Lower leg skin (tissue), 4 donors: ENCODE measurements at regions not wholly inside any gene's neighbourhood (a gene's known extent, or its start where the extent isn't known, plus 50 kb on each side); places are given as distances from the start of the nearest gene placed in this dataset.

Source experiments
- DNase-seq, 2 donors: peaks; one replicate each; pipeline ENCODE4 v3.0.0-alpha.2; 2019; ENCODE audit warnings: low spot score in 2 of 2
- H3K4me3 ChIP-seq: fragments of 200-600 bp; sonication (generic); 2 replicates; pipeline ENCODE4 v1.5.1; 2017; ENCODE audit warnings: mild to moderate bottlenecking, low read depth; ENCODE audit not compliant: poor library complexity, severe bottlenecking
- POLR2A ChIP-seq, 2 donors: fragments of 450-650 bp; IDR thresholded peaks; one replicate each; pipeline ENCODE4 v1.6.1; 2016 to 2017; ENCODE audit warnings: antibody characterized with exemption in 2 of 2, mild to moderate bottlenecking in 1 of 2, moderate library complexity in 1 of 2
- WGBS, 2 donors: methylation state at CpG; one replicate each; pipeline ENCODE4 v1.1.5; 2018; 5-methylcytosine and 5-hydroxymethylcytosine counted together
- intact Hi-C: fragments of 100-400 bp; cut with DNase I; formaldehyde crosslinking; loops from one replicate; pipeline ENCODE4 v1.15.0; 2023; ENCODE audit warnings: low total_unique reads
- TF ChIP-seq, protein P1 (sequence below), 3 donors: fragments of 450-650 bp; IDR thresholded peaks; one replicate each; pipeline ENCODE4 v1.5.1; 2016; ENCODE audit warnings: antibody characterized with exemption in 3 of 3, mild to moderate bottlenecking in 3 of 3, moderate library complexity in 2 of 3

DNA sequence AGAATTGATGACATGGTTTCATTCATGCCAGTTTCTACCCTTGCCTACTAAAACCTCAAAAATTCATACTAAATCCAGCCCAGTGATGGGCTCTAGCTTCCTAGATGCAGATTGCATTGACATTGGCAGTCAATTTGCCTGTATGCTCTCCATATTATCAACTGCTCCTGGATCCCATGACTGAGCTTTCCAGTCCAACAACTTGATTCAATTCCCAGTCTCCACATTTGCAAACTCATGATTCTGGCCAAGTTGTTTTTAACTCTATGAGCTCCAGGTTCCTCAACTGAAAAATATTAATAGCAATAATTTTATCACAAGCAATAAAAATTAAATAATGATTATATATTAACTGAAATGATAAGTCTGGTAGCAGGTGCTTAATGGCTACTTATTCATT, 51.0 kb upstream of the DSC1 start:
- H3K4me3 ChIP-seq: no peak overlapping the region
- TF ChIP-seq POLR2A (IDR thresholded peaks at IDR 0.05): no peak
- TF ChIP-seq, protein P1, sequence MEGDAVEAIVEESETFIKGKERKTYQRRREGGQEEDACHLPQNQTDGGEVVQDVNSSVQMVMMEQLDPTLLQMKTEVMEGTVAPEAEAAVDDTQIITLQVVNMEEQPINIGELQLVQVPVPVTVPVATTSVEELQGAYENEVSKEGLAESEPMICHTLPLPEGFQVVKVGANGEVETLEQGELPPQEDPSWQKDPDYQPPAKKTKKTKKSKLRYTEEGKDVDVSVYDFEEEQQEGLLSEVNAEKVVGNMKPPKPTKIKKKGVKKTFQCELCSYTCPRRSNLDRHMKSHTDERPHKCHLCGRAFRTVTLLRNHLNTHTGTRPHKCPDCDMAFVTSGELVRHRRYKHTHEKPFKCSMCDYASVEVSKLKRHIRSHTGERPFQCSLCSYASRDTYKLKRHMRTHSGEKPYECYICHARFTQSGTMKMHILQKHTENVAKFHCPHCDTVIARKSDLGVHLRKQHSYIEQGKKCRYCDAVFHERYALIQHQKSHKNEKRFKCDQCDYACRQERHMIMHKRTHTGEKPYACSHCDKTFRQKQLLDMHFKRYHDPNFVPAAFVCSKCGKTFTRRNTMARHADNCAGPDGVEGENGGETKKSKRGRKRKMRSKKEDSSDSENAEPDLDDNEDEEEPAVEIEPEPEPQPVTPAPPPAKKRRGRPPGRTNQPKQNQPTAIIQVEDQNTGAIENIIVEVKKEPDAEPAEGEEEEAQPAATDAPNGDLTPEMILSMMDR (IDR thresholded peaks at IDR 0.05): no peak
- intact Hi-C loops: no loop called here
- no peak for DNase-seq

DNA sequence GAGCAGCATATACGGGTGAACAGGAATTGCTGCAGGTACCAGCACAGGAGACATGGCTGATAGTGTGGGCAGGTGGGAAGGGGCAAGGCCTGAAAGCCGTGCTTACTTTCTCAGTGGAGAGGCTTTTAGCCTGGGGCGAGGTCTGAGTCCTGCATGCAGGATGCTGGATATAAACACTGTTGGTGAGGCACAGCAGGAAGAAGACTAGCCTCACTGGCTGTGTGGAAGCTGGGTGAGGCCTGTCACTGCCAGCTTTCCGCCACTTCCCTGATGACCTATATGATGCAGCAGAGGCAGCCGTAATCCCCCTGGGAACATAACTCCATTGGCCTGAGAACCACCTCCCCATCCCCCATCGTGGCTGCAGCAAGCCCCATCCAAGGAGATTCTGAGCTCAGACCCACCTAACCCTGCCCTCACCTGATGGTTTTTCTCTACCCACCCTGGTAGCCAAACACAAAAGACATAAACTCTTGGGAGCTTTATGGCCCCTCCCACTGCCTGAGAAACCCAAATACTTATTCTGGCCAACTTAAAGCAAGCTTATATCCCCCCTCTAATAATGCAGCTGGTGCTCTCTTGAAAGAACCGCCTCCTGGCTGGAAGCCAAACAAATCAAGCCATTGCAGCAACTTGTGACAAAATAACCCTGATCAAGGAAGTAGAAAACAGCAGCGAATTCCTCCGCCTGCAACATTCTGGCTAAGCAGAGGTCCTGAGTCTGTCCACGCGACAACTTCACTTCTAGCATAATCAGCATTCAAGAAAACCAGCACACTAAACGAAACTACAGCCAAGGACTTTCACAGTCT, 54.6 kb upstream of the DSC1 start:
- 71 to 81% methylated on average over 12 of the region's 12 CpGs for WGBS, 2 donors
- intact Hi-C loops: no loop called here
- TF ChIP-seq POLR2A (IDR thresholded peaks at IDR 0.05): no peak
- TF ChIP-seq, protein P1 (IDR thresholded peaks at IDR 0.05): no peak
- no peak overlapping the region for H3K4me3 ChIP-seq
- DNase-seq: no peak

DNA sequence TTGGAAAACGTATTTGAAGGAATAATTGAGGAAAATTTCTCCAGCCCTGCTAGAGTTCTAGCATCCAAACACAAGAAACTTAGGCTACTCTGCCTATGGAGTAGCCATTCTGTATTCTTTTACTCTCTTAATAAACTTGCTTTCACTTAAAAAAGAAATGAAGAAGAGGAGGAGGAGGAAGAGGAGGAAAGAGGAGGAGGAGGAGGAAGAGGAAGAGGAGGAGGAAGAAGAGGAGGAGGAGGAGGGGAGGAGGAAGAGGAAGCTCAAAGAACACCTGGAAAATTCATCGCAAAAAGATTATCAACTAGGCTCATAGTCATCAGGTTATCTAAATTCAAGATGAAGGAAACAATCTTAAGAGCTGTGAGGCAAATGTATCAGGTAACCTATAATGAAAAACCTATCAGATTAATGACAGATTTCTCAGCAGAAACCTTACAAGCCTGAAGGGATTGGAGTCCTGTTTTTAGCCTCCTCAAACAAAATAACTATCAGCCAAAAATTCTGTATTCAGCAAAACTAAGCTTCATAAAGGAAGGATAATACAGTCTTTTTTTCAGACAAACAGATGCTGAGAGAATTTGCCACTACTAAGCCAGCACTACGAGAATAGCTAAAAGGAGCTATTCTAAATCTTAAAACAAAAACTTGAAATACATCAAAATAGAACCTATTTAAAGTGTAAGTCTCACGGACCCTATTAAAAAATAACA, 56.2 kb upstream of the DSC1 start:
- no peak for TF ChIP-seq POLR2A (IDR thresholded peaks at IDR 0.05)
- TF ChIP-seq, protein P1 (IDR thresholded peaks at IDR 0.05): no peak
- H3K4me3 ChIP-seq: no peak overlapping the region
- no peak for DNase-seq
- WGBS, 2 donors: 86 to 87% methylated on average over 4 of the region's 4 CpGs
- intact Hi-C loops: no loop called here

DNA sequence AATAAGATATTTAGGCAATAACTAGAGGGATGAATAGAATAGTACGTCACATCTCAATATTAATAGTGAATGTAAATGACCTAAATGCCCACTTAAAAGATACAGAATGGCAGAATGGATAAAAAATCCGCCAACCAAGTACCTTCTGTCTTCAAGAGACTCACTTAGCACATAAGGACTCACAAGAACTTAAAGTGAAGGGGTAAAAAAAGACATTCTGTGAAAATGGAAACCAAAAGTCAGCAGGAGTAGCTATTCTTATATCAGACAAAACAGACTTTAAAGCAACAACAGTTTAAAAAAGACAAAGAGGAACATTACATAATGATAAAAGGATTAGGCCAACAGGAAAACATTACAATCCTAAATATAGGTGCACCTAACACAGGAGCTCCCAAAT, 56.7 kb upstream of the DSC1 start:
- intact Hi-C loops: no loop called here
- 73 to 84% methylated on average over 2 of the region's 2 CpGs for WGBS, 2 donors
- TF ChIP-seq, protein P1 (IDR thresholded peaks at IDR 0.05): no peak
- no peak for TF ChIP-seq POLR2A (IDR thresholded peaks at IDR 0.05)
- DNase-seq: no peak
- H3K4me3 ChIP-seq: no peak overlapping the region

DNA sequence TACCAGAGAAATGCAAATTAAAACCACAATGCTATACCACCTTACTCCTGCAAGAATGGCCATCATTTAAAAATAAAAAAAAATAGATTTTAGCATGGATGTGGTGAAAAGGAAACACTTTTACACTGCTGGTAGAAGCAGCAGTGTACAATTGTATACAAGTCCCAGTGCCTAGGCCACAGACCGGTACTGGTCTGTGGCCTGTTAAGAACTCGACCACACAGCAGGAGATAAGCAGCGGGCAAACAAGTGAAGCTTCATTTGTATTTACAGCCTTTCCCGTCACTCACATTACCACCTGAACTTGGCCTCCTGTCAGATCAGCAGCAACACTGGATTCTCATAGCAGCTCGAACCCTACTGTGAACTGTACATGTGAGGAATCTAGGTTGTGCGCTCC, 60.7 kb upstream of the DSC1 start:
- 86 to 87% methylated on average over 6 of the region's 6 CpGs for WGBS, 2 donors
- H3K4me3 ChIP-seq: no peak overlapping the region
- intact Hi-C loops: no loop called here
- no peak for DNase-seq
- TF ChIP-seq, protein P1 (IDR thresholded peaks at IDR 0.05): no peak
- TF ChIP-seq POLR2A (IDR thresholded peaks at IDR 0.05): no peak
